ENCODE measurements at regions not wholly inside any gene's neighbourhood (a gene's known extent, or its start where the extent isn't known, plus 50 kb on each side); places are given as distances from the start of the nearest gene placed in this dataset.

DNA sequence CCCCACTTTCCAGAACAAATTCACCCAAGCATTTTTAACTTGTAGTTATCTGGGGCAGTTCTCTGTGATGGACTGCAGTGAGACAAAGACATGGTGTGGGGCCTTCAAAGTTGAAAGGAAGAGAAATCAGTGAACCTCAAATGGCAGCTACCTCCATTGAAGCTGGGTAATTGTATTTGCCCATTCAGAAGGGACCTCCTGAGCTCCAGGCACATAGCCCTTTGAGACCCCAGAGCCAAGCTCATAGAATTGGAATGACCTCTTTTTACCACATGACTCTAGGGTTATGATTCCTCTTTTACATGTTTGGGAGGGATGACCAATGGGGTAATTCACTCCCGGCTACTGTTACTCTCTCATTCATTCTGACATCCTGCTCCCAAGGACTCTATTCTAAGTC lies 368.4 kb upstream of the ITGA1 start:
- no peak for DNase-seq

DNA sequence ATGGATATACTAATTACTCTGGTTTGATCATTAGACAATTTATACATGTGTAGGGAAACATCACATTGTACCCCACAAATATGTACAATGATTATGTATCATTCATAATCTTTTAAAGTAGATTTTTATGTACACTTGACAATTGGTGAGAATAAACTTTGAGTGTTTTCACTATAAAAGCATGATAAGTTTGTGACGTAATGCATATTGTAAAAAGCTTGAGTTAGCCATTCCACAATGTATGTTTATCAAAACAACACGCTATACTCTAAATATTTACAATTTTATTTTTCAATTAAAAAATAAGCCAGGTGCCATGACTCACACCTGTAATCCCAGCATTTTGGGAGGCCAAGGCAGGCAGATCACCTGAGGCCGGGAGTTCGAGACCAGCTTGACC lies 360.1 kb upstream of the ITGA1 start:
- no peak for DNase-seq

DNA sequence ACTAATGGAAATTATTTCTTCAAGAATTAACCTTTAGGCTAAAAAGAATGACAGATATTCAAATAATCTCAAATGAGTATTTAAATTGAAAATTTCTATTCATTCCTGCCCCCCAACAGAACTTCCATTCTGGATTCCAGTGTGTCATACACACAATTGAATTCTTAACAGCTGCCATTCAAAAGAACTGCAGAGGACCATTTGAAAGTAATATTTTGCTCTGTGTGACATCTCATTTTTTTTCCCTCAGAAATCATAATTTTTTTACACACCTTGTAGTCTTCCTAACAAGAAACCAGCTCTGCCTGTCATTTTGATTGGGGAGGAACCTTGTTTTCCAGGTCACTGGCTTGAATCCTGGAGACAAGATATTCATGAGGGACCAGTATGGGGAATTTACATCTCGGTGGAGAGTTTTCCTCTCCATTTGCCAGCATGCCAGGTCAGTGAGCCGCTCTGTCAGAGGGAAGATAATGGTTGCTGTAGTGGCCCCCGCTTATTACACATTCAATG lies 358.7 kb upstream of the ITGA1 start:
- no peak for DNase-seq

DNA sequence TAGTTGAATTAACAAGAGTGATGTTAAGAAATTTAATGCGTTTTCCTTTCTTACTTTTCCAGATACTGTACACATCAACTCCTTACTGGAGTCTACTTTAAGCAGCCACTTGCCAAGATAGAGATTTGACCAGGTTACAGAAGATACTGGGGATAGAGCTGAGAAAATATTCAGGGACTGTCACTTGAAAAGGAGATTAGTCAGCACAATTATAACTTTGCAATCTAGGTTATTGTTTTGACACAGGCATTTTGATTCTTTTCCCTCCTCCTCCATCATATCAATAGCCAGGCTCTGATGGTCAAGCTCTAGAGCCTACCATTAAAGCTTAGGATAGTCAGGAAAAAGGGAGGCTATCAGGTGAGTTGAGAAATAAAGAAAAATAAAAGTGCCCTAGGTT lies 345.9 kb upstream of the ITGA1 start:
- no peak for DNase-seq

DNA sequence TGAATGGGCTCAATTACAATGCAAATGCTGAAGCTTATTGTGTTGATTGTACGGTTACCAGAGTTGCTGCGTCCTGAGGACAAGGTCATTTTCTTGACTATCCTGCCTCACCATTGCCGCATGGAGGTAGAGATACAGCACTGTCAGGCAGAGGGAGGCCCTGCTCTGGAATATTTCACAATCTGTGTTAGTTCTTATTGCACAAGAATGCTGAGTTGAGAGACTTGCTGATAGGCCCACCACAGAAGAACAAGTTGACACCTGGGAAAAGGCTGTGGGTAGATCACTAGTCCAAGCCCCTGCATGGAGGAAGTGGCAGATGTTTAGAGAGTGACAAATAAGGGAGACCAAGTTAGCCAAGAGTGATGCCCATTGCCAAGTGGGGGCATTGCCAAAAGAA lies 344.5 kb upstream of the ITGA1 start:
- no peak for DNase-seq

GRCh38 chr5:52448111-52448510 lies 339.6 kb upstream of the ITGA1 start:
- no peak for DNase-seq

GRCh38 chr5:52449516-52449915 lies 338.2 kb upstream of the ITGA1 start:
- no peak for DNase-seq

- no peak for DNase-seq
These were observed 335.6 kb upstream of the ITGA1 start for GRCh38 chr5:52452098-52452497.

- DNase-seq: no peak
These were observed 334.5 kb upstream of the ITGA1 start for GRCh38 chr5:52453176-52453575.

- DNase-seq: no peak
These were observed 331.8 kb upstream of the ITGA1 start for GRCh38 chr5:52455920-52456319.

DNA sequence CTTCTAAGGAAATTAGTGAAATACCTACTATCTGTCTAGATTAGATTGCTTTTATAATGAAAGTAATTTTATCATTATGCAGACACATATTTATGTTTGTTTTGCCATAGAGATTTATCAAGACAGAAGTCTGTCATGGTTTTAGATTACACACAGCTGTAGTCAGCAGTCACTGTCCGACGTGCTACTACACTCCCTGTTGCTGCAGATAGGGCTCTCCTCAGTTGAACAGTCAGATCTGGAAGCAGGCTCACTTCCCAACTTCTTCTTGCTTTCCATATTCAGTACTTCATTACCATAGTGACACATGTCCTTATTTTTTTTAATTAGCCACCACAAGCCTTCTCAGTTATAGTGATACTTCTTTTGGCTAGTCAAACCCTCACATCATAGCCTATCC lies 329.9 kb upstream of the ITGA1 start:
- DNase-seq: no peak

DNA sequence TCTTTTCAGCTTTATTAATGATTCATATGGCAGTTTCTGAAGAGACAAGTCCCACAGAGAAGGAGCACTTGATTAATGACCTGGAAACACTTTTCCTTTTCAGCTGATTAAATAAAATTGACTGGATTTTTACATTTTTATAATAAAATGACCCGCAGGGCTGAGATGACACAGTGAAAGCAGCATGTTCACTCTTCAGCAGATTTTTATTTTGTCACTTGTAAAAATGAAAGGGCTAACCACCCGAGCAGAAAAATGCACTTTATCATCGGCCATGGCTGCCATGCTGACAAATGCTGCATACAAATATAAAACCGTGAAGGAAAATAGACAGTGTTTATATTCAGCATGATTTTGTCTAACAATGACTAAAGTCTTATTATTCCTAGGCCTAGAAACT lies 321.6 kb upstream of the ITGA1 start:
- no peak for DNase-seq

DNA sequence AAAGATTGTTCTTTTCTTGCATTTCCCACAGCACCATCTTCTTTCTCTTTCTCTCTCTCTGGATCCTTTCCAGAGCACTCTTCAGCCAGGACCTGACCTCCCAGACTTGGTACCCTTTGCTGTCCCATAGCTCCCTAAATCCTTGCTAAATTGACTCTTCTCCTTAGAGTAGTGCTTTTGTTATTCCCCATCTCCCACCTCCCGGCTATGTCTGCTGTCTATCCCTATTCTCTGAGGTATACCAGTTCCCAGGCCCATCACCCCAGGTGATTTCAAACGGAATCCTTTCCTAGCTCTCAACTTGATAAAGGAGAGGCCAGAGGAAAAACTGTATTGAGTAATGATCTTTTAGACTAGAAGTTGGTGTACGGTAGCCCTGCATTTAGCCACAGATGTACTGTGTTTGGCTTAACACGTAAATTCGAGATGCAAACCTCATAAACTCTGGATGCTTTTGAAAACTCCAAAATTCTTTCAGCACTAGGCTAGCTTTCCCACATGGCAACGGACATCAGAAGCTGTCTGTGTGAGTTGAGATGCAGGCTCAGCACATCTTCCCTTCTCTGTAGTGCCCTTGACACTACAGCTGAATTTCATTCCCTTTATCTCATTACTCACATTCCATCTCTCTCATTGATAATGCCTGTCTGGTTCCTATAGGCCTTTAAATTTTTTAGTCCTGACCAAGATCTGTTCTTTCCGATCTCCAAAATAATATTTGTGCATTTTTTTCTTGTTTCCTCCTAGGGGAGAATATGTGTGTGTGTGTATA lies 320.8 kb upstream of the ITGA1 start:
- DNase-seq: no peak

DNA sequence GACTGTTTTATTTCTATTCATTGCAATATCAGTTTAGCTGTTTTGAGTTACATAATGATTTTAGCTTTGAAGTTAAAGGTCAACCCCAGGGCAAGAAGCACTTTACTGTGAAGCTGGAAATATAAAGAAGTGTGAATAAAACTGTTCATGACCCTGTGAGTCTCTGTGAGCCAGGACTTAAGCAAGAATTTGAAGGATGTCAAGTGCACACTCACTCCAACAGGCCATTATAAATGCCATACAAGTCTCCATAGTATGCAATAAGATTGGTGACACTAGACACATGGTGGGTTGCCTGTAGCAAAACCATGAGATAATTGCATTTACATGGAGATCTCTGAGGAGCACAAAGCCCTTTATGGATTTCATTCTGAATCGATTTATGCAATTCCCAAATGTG lies 318.7 kb upstream of the ITGA1 start:
- no peak for DNase-seq

GRCh38 chr5:52469420-52469819 lies 318.3 kb upstream of the ITGA1 start:
- no peak for DNase-seq

- peak; percentile 0 to 46 for DNase-seq
These were observed 317.9 kb upstream of the ITGA1 start for GRCh38 chr5:52469835-52470234.

GRCh38 chr5:52476346-52476745 lies 311.4 kb upstream of the ITGA1 start:
- no peak for DNase-seq

DNA sequence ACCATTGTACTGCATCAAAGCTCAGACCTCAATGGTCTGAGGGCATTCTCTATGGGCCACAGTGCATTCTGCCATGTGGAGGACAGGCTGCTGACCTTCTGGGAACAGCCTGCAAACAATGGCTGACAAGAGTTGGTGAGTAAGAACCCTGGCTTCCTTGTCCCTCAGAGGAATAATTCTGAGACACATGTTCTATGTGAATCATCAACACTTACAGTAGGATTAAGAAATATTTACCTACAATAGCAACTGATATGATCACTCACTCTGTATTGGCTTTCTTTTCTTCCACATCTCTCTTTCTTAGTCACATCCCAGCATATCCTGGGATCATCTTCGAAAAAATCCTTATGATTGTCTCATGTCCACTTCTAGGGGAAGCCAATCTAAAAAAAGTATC lies 306.5 kb upstream of the ITGA1 start:
- DNase-seq: no peak

DNA sequence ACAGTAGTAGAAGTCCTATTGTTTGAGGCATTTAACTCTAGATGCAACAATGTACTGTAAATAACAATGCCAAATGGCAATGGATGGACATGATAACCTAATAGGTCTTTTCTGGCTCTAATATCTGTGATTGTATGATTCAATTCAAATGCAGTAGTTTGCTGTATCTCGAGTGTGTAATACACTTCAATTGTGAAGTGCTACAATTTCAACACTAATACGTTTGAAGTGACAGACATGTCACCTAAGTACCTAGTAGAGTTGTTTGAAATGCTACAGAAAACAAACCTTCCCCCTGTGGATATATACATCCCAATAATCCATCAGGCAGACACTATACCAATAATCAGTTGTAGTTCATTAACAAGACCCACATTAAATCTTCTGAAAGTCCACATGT lies 305.9 kb upstream of the ITGA1 start:
- DNase-seq: no peak

- DNase-seq: no peak
These were observed 296.5 kb upstream of the ITGA1 start for GRCh38 chr5:52491071-52491787.

DNA sequence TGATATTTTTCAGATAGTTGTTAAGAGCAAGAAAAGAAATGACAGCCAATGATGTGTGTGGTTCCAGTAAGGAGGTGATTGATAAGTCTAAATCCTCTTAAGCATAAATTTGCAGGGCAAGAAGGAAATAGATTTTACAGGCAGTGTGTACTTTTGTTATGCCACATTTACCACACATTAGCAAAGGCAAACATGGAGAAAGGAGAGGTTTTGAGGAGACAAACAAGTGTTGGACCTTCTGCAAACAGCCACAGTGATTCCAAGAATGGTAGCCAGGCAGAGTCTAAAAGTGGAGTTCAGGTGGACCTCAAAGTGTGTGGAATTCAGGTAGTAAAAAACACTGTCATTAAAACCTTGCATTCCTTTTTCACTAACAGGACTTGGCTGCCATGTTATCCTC lies 295.9 kb upstream of the ITGA1 start:
- no peak for DNase-seq

DNA sequence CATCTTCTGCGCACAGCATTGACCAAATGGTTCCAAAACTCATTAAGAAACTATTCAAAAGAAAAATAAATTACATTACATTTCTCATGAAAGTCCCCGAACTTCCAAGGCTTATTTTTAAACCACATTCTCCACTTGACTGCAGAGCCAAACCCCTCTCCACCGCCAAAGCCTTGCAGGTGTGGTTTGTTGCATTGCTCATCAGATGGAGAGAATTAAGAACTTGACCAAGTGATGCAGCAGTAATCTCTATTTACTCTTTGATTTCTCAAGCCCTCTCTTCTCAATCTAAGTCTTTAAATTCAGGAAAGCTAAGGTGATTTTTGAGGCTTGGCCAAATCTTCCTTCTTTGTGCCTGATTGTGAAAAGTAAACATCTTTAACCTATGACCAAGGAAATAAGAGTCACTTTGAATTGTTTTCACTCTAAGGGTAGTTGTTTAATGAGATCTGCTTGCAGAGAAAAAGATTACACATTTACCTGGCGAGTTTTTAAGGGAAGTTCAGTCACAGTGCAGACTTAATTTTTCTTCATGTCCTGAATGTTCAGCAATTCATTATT lies 290.5 kb upstream of the ITGA1 start:
- DNase-seq: no peak

DNA sequence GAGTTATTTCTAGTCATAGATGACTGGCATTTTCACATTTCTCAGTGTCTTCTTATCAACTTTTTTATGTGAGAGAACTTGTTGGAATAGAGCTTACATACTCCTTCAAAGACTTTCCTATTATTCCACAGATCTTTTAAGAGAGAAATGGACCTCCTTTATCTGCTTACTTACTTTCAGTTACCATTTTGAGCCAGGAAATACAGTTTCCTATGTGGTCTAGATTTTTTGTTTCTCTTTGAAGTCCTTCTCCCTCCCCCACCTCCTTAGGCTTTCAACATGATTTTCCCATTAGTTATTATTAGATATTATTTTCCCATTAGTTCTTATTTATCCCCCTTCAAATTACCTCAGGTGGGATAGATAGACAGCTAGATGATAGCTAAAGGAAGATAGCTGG lies 289.1 kb upstream of the ITGA1 start:
- DNase-seq: no peak

- DNase-seq: no peak
These were observed 285.2 kb upstream of the ITGA1 start for GRCh38 chr5:52502460-52502999.

Measured in inflammatory macrophage (primary cell).